Psoas muscle (tissue), 7 donors: ENCODE measurements at regions not wholly inside any gene's neighbourhood (a gene's known extent, or its start where the extent isn't known, plus 50 kb on each side); places are given as distances from the start of the nearest gene placed in this dataset.
"Not testable (repeated sequence)": the region's sequence is repeated elsewhere in the genome, so short reads cannot be mapped to it uniquely, and the experiment has no call there.

Experiments used
- ATAC-seq, 4 donors: fragments of 200-7000 bp; cut with Tn5 transposase; one replicate each; pipeline ENCODE4 v1.9.1; 2020; ENCODE audit warnings: moderate library complexity in 3 of 4, mild to moderate bottlenecking in 2 of 4
- DNase-seq, 2 donors: peaks; one replicate each; pipeline ENCODE4 v3.0.0-alpha.2; 2020
- H3K27ac ChIP-seq: fragments of 200-600 bp; one replicate; pipeline ENCODE4 v1.8.0; 2022
- H3K27me3 ChIP-seq, 3 donors: fragments of 200-600 bp in 1 of 3; one replicate each; pipeline versions ENCODE4 v1.6.1 to v1.8.0; 2013 to 2022; ENCODE audit warnings: low read length in 2 of 3, mild to moderate bottlenecking in 2 of 3, moderate library complexity in 1 of 3; ENCODE audit not compliant: insufficient read depth in 3 of 3
- H3K36me3 ChIP-seq, 2 donors: fragments of 200-600 bp in 1 of 2; one replicate each; pipeline versions ENCODE4 v1.6.1 to v1.8.0; 2013 to 2022; ENCODE audit warnings: low read depth in 1 of 2, mild to moderate bottlenecking in 1 of 2, moderate library complexity in 1 of 2; ENCODE audit not compliant: insufficient read depth in 1 of 2
- H3K4me1 ChIP-seq: fragments of 200-600 bp; one replicate; pipeline ENCODE4 v1.8.0; 2022
- H3K4me3 ChIP-seq: fragments of 200-600 bp; one replicate; pipeline ENCODE4 v1.8.0; 2022; ENCODE audit warnings: mild to moderate bottlenecking
- H3K9me3 ChIP-seq: fragments of 200-600 bp; one replicate; pipeline ENCODE4 v1.8.0; 2022
- CTCF ChIP-seq: fragments of 200-600 bp; IDR thresholded peaks from one replicate; pipeline ENCODE4 v1.8.0; 2022; ENCODE audit warnings: antibody characterized with exemption
- WGBS, 3 donors: extraction: QIAGEN DNeasy Blood & Tissue Kit; methylation state at CpG; one replicate each; pipeline versions ENCODE4 v1.1.6 to v1.1.7; 2013; 5-methylcytosine and 5-hydroxymethylcytosine counted together
- intact Hi-C, 2 donors: fragments of 100-400 bp; cut with DNase I; formaldehyde crosslinking; loops; one replicate each; pipeline versions ENCODE4 v1.11.0 to v1.14.2; 2022
- donor health status: healthy with polysubstance abuse.
- donor health status: DM: no; HTN: no; CAD: no; lungs with moderate emphysema.
- donor health status: Bipolar disorder and iron deficiency.
- donor health status: healthy.
- donor health status: DM: yes; HTN: yes; CAD: no.
- donor health status: DM: no; HTN: no; CAD: no.
- donor health status: DM: yes; HTN: yes; CAD: no.

- Histone ChIP-seq H3K36me3 (no peaks in the 10 kb centered on the region), H3K9me3 (no peaks in the 10 kb centered on the region), H3K4me1 (no peaks in the 10 kb centered on the region), H3K27me3 (no peaks in the 10 kb centered on the region), H3K27ac (peak overlapping the region; percentile 81), H3K4me3 (peak overlapping the region; percentile 72)
- DNase-seq (peak; percentile 84 to 89), ATAC-seq (peak; percentile 97 to 99 (median 98))
- intact Hi-C loops: loop anchor here in 1 of 2 donors (2.0 kb wide), 1 partner anchor 123 kb away; the partner anchor contains the start of gene GOSR1
- 0 to 1% (median 0%) methylated on average over 38 to 78 of the region's 78 CpGs for WGBS, 3 donors
- TF ChIP-seq CTCF: peak; percentile 52
These were observed 123.0 kb downstream of the GOSR1 start for GRCh38 chr17:30600060-30600829.

GRCh38 chr17:30599428-30600059, 122.3 kb downstream of the GOSR1 start:
- WGBS, 3 donors: 47 to 50% (median 49%) methylated on average over 13 of the region's 13 CpGs
- ATAC-seq: no peak
- Histone ChIP-seq H3K27ac (peak overlapping the region; percentile 81), H3K4me3 (peak overlapping the region; percentile 72), H3K4me1 (no peaks in the 10 kb centered on the region), H3K9me3 (no peaks in the 10 kb centered on the region), H3K27me3 (no peaks in the 10 kb centered on the region), H3K36me3 (no peaks in the 10 kb centered on the region)
- DNase-seq: no peak
- intact Hi-C loops: loop anchor here in 1 of 2 donors (2.0 kb wide), 1 partner anchor 123 kb away; the partner anchor contains the start of gene GOSR1
- no peak for TF ChIP-seq CTCF

- H3K27me3 ChIP-seq: no peaks in the 10 kb centered on the region
- intact Hi-C loops: no loop called here
- ATAC-seq: no peak
- no peaks in the 10 kb centered on the region for H3K9me3 ChIP-seq
- no peak for DNase-seq
- 80 to 89% (median 85%) methylated on average over 4 of the region's 4 CpGs for WGBS, 3 donors
- TF ChIP-seq CTCF: no peak
- H3K36me3 ChIP-seq: no peaks in the 10 kb centered on the region
- H3K4me3 ChIP-seq: no peak overlapping the region
- H3K27ac ChIP-seq: no peak overlapping the region
- no peaks in the 10 kb centered on the region for H3K4me1 ChIP-seq
These were observed 120.6 kb downstream of the GOSR1 start for GRCh38 chr17:30597776-30598288.

- H3K4me1 ChIP-seq, H3K27ac ChIP-seq, DNase-seq, intact Hi-C loops, H3K27me3 ChIP-seq, H3K4me3 ChIP-seq, H3K36me3 ChIP-seq, ATAC-seq, H3K9me3 ChIP-seq: not testable (repeated sequence)
- 92 to 97% (median 92%) methylated on average over 6 of the region's 8 CpGs for WGBS, 3 donors
These were observed 120.0 kb downstream of the GOSR1 start for GRCh38 chr17:30596948-30597775.

GRCh38 chr17:30594953-30595371, 117.8 kb downstream of the GOSR1 start:
- H3K27ac ChIP-seq, DNase-seq, H3K4me3 ChIP-seq, H3K27me3 ChIP-seq, intact Hi-C loops, H3K9me3 ChIP-seq, ATAC-seq, H3K4me1 ChIP-seq, H3K36me3 ChIP-seq: not testable (repeated sequence)
- WGBS, 3 donors: 77 to 83% (median 82%) methylated on average over 9 to 10 of the region's 10 CpGs
